Vagina (tissue), 2 donors: ENCODE measurements at regions not wholly inside any gene's neighbourhood (a gene's known extent, or its start where the extent isn't known, plus 50 kb on each side); places are given as distances from the start of the nearest gene placed in this dataset.

ENCODE experiments used
- POLR2A ChIP-seq, 2 donors: fragments of 450-650 bp; IDR thresholded peaks; one replicate each; pipeline ENCODE4 v1.6.1; 2017; ENCODE audit warnings: antibody characterized with exemption in 2 of 2, mild to moderate bottlenecking in 2 of 2, moderate library complexity in 2 of 2
- POLR2AphosphoS5 ChIP-seq, 2 donors: sonication (generic); formaldehyde crosslinking; IDR thresholded peaks; one replicate each; pipeline ENCODE4 v1.9.0; 2017; ENCODE audit warnings: antibody characterized with exemption in 2 of 2, mild to moderate bottlenecking in 2 of 2, low read depth in 1 of 2; ENCODE audit not compliant: insufficient read depth in 1 of 2
- TF ChIP-seq, protein P1 (sequence below), 3 experiments: fragments of 450-650 bp in 2 of 3; fragments of 200-600 bp in 1 of 3; sonication (generic) in 1 of 3; IDR thresholded peaks; one replicate each; pipeline ENCODE4 v1.5.1; 2017 to 2019; ENCODE audit warnings: antibody characterized with exemption in 3 of 3, mild to moderate bottlenecking in 2 of 3, moderate library complexity in 2 of 3

- TF ChIP-seq, protein P1, sequence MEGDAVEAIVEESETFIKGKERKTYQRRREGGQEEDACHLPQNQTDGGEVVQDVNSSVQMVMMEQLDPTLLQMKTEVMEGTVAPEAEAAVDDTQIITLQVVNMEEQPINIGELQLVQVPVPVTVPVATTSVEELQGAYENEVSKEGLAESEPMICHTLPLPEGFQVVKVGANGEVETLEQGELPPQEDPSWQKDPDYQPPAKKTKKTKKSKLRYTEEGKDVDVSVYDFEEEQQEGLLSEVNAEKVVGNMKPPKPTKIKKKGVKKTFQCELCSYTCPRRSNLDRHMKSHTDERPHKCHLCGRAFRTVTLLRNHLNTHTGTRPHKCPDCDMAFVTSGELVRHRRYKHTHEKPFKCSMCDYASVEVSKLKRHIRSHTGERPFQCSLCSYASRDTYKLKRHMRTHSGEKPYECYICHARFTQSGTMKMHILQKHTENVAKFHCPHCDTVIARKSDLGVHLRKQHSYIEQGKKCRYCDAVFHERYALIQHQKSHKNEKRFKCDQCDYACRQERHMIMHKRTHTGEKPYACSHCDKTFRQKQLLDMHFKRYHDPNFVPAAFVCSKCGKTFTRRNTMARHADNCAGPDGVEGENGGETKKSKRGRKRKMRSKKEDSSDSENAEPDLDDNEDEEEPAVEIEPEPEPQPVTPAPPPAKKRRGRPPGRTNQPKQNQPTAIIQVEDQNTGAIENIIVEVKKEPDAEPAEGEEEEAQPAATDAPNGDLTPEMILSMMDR (IDR thresholded peaks at IDR 0.05), result no peak
- TF ChIP-seq POLR2AphosphoS5 (IDR thresholded peaks at IDR 0.05; ENCODE audit: insufficient read depth in 1 of 2, low read depth in 1 of 2), result no peak
- TF ChIP-seq POLR2A (IDR thresholded peaks at IDR 0.05), result no peak
These were observed 588.8 kb upstream of the GOLIM4 start for GRCh38 chr3:168684519-168684918.
